D341Med (cell line): ENCODE measurements at regions not wholly inside any gene's neighbourhood (a gene's known extent, or its start where the extent isn't known, plus 50 kb on each side); places are given as distances from the start of the nearest gene placed in this dataset.
"Not testable (repeated sequence)": the region's sequence is repeated elsewhere in the genome, so short reads cannot be mapped to it uniquely, and the experiment has no call there.

ENCODE experiments used
- DNase-seq: peaks from one replicate; pipeline ENCODE4 v3.0.0; 2012; ENCODE audit warnings: low spot score

GRCh38 chr9:108444400-108445358 is 411.1 kb downstream of the ACTL7B start:
- no peak for DNase-seq

DNA sequence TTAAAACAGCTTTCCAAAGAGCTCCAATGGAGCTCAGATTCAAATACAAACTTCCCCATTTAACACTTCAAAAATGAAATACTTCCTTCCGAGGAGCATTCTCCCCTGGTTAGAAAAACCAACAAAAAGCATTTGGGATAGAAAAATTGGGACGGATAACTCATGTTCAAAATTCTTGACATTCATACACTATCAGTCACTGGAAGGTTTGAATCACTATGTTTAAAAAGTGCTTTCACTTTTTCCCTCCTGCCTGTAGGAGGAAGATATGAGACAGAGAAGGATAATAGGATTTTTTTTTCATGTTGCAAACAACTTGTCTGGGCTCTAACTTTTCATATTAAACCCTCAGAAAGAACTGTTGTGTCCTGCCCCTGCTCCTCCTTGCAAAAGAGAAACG is 412.0 kb downstream of the ACTL7B start:
- DNase-seq = no peak

- DNase-seq = no peak
Measured at GRCh38 chr9:108443019-108443633, 412.7 kb downstream of the ACTL7B start.

GRCh38 chr9:108442627-108443018 is 413.2 kb downstream of the ACTL7B start:
- no peak for DNase-seq

GRCh38 chr9:108441726-108442125 is 414.1 kb downstream of the ACTL7B start:
- DNase-seq = no peak

- no peak for DNase-seq
Measured at GRCh38 chr9:108441251-108441650, 414.5 kb downstream of the ACTL7B start.

DNA sequence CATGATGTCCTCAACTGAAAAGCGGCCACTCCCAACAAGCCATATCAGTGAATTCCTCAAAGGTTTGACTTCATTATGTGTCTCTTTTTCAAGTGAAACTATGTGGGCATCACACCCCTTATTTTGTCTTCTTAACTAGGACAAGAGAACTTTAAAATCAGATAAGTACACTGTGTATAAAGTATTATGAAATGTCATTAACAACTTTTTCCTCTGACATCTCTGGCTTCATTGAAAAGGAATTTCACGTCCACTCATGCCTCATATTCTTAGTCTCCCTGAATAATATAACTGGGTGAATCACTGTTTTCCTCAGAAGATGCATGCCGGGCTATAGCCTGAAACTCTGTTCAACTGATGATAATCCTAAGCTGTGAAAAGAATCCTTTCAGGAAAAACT is 415.8 kb downstream of the ACTL7B start:
- no peak for DNase-seq

- no peak for DNase-seq
Measured at GRCh38 chr9:108437656-108438055, 418.1 kb downstream of the ACTL7B start.

- DNase-seq = no peak
Measured at GRCh38 chr9:108436448-108436847, 419.3 kb downstream of the ACTL7B start.

GRCh38 chr9:108434502-108434901 is 421.3 kb downstream of the ACTL7B start:
- no peak for DNase-seq

GRCh38 chr9:108434036-108434435 is 421.8 kb downstream of the ACTL7B start:
- DNase-seq = no peak

GRCh38 chr9:108430655-108431054 is 425.1 kb downstream of the ACTL7B start:
- DNase-seq = no peak

DNA sequence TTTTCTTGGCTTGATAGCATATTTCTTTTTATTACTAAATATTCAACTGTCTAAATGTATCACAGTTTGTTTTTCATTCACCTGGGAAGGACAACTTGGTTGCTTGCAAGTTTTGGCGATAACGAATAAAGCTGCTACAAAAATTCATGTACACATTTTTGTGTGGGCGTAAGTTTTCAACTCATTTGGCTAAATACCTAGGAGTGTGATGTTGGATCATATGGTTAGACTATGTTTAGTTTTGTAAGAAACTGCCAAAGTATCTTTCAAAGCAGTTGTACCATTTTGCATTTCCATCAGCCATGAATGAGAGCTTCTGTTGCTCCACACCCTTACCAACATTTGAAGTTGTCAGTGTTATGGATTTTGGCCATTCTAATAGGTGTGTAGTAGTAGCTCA is 428.0 kb downstream of the ACTL7B start:
- no peak for DNase-seq

GRCh38 chr9:108426421-108426940 is 429.3 kb downstream of the ACTL7B start:
- not testable (repeated sequence) for DNase-seq

- DNase-seq = no peak
Measured at GRCh38 chr9:108423433-108423832, 432.4 kb downstream of the ACTL7B start.

- no peak for DNase-seq
Measured at GRCh38 chr9:108419379-108419778, 436.4 kb downstream of the ACTL7B start.

DNA sequence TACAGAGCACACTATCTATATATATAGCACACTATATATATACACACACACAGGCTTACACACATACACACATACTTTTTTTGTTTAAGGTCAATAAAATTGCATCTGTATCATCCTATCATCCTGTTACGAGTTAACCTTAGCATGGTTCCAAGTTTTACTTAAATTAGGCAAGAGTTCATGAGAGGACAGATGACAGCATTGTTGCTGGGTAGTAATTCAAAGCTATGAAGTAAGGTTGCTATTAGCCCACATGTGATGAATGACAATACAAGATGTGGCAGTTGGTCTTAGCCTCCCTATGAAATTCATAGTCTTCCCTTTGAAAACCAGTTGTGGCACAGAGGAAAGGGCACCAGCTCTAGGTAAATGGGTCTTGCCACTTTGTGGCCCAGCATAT is 438.1 kb downstream of the ACTL7B start:
- no peak for DNase-seq

- no peak for DNase-seq
Measured at GRCh38 chr9:108417312-108417711, 438.5 kb downstream of the ACTL7B start.

DNA sequence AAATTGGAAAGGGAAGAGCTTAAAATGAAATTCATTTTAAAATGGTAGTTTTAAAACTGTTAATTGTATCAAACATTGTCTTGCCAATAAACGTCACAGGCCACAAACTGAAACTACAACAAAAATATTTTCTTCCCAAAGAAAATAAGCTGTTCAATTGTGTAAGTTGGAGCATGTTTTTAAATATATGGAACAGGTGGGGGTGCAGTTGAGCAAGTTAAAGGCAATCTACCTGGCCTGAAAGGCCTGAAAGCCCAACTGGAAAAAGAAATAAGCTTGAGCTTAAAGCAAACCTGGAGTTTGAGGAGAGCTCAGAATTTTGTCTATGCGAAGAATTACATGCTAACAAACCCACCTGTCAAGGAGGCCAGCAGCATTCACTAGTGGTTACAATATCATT is 439.5 kb downstream of the ACTL7B start:
- no peak for DNase-seq

DNA sequence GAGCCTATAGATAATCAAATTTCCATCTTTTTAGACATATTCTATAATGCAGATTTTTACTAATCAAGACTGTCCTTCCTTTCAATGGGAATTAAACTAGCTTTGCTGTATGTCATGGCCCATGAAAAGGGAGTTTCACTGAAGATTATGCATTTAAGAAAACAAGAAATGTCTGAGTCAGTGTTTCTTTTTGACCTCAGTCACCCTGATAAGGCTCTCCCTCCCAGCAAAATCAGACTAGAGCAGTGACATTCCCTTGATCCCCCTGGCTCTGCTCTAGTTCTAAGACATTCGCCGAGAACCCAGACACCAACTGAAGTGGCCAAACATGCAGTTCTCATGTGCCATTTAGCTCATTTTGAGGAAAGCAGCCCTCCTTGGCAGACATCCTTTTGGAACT is 442.0 kb downstream of the ACTL7B start:
- no peak for DNase-seq

GRCh38 chr9:108412755-108413154 is 443.0 kb downstream of the ACTL7B start:
- DNase-seq = peak; percentile 30

- DNase-seq = no peak
Measured at GRCh38 chr9:108411632-108412031, 444.2 kb downstream of the ACTL7B start.

DNA sequence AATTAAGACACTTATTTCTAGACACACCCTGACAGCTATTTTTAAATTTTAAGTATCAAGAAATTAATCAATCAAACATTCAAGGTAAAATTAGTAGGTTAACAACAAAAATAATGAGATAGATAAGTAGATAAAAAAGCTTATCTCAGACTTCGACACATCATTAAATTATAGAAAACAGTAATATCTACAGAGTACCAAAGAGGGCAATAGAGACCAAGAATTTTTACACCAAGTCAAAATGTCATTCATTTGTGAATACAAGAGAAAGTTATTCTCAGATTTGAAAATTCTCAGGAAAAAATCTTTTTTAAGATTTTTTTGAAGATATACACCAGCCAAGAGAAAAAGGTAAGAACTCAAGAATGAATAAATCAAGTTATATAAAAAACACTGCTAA is 445.6 kb downstream of the ACTL7B start:
- no peak for DNase-seq
